ENCODE measurements at regions not wholly inside any gene's neighbourhood (a gene's known extent, or its start where the extent isn't known, plus 50 kb on each side); places are given as distances from the start of the nearest gene placed in this dataset.

- no peak for DNase-seq (ENCODE audit: low read depth, low spot score)
Measured at GRCh38 chr12:89939522-89940215, 231.0 kb upstream of the ATP2B1 start.

- DNase-seq (ENCODE audit: low read depth, low spot score) = no peak
Measured at GRCh38 chr12:89936631-89937030, 228.0 kb upstream of the ATP2B1 start.

GRCh38 chr12:89935850-89936249, 227.2 kb upstream of the ATP2B1 start:
- no peak for DNase-seq (ENCODE audit: low read depth, low spot score)

GRCh38 chr12:89933911-89934310, 225.3 kb upstream of the ATP2B1 start:
- DNase-seq (ENCODE audit: low read depth, low spot score) = no peak

GRCh38 chr12:89932954-89933353, 224.3 kb upstream of the ATP2B1 start:
- DNase-seq (ENCODE audit: low read depth, low spot score) = no peak

- no peak for DNase-seq (ENCODE audit: low read depth, low spot score)
Measured at GRCh38 chr12:89928467-89928866, 219.8 kb upstream of the ATP2B1 start.

- no peak for DNase-seq (ENCODE audit: low read depth, low spot score)
Measured at GRCh38 chr12:89927226-89927698, 218.6 kb upstream of the ATP2B1 start.

- DNase-seq (ENCODE audit: low read depth, low spot score) = no peak
Measured at GRCh38 chr12:89924191-89924590, 215.6 kb upstream of the ATP2B1 start.

- no peak for DNase-seq (ENCODE audit: low read depth, low spot score)
Measured at GRCh38 chr12:89923091-89923490, 214.5 kb upstream of the ATP2B1 start.

GRCh38 chr12:89920866-89921265, 212.2 kb upstream of the ATP2B1 start:
- DNase-seq (ENCODE audit: low read depth, low spot score) = no peak

- no peak for DNase-seq (ENCODE audit: low read depth, low spot score)
Measured at GRCh38 chr12:89919241-89919906, 210.7 kb upstream of the ATP2B1 start.

GRCh38 chr12:89918172-89918846, 209.7 kb upstream of the ATP2B1 start:
- no peak for DNase-seq (ENCODE audit: low read depth, low spot score)

- no peak for DNase-seq (ENCODE audit: low read depth, low spot score)
Measured at GRCh38 chr12:89909753-89910152, 201.1 kb upstream of the ATP2B1 start.

GRCh38 chr12:89907659-89908058, 199.0 kb upstream of the ATP2B1 start:
- no peak for DNase-seq (ENCODE audit: low read depth, low spot score)

- no peak for DNase-seq (ENCODE audit: low read depth, low spot score)
Measured at GRCh38 chr12:89906824-89907223, 198.2 kb upstream of the ATP2B1 start.

GRCh38 chr12:89906178-89906577, 197.5 kb upstream of the ATP2B1 start:
- DNase-seq (ENCODE audit: low read depth, low spot score) = no peak

- no peak for DNase-seq (ENCODE audit: low read depth, low spot score)
Measured at GRCh38 chr12:89901906-89902642, 193.4 kb upstream of the ATP2B1 start.

GRCh38 chr12:89901319-89901718, 192.7 kb upstream of the ATP2B1 start:
- DNase-seq (ENCODE audit: low read depth, low spot score) = no peak

- DNase-seq (ENCODE audit: low read depth, low spot score) = no peak
Measured at GRCh38 chr12:89899651-89900050, 191.0 kb upstream of the ATP2B1 start.

GRCh38 chr12:89895591-89895990, 187.0 kb upstream of the ATP2B1 start:
- no peak for DNase-seq (ENCODE audit: low read depth, low spot score)

- no peak for DNase-seq (ENCODE audit: low read depth, low spot score)
Measured at GRCh38 chr12:89895101-89895500, 186.5 kb upstream of the ATP2B1 start.
